H9 (cell line): ENCODE measurements at regions not wholly inside any gene's neighbourhood (a gene's known extent, or its start where the extent isn't known, plus 50 kb on each side); places are given as distances from the start of the nearest gene placed in this dataset.

Experiments used
- DNase-seq: peaks from one replicate; pipeline ENCODE4 v3.0.0-alpha.2; 2017
- H2AFZ ChIP-seq: one replicate; pipeline ENCODE4 v1.6.1; 2013; ENCODE audit warnings: mild to moderate bottlenecking, low read length, control low read depth, moderate library complexity
- H2AK5ac ChIP-seq: 2 replicates; pipeline ENCODE4 v1.6.1; 2013; ENCODE audit warnings: low read length, control low read depth, mixed read lengths; ENCODE audit not compliant: insufficient read length
- H2BK120ac ChIP-seq: one replicate; pipeline ENCODE4 v1.6.1; 2013; ENCODE audit warnings: low read depth, mild to moderate bottlenecking, low read length, control low read depth, inconsistent platforms; ENCODE audit not compliant: poor library complexity, severe bottlenecking
- H2BK12ac ChIP-seq: 2 replicates; pipeline ENCODE4 v1.6.1; 2013; ENCODE audit warnings: low read length, control low read depth, mixed read lengths, low read depth; ENCODE audit not compliant: insufficient read length
- H2BK15ac ChIP-seq: 2 replicates; pipeline ENCODE4 v1.6.1; 2013; ENCODE audit warnings: low read depth, low read length, control low read depth
- H2BK20ac ChIP-seq: one replicate; pipeline ENCODE4 v1.6.1; 2013; ENCODE audit warnings: low read depth, mild to moderate bottlenecking, low read length, control low read depth, inconsistent platforms; ENCODE audit not compliant: poor library complexity, severe bottlenecking
- H2BK5ac ChIP-seq: 2 replicates; pipeline ENCODE4 v1.6.1; 2013; ENCODE audit warnings: low read length, control low read depth, mixed read lengths; ENCODE audit not compliant: insufficient read length
- H3K14ac ChIP-seq: 2 replicates; pipeline ENCODE4 v1.6.1; 2013; ENCODE audit warnings: low read length, control low read depth; ENCODE audit not compliant: insufficient read depth
- H3K18ac ChIP-seq: 2 replicates; pipeline ENCODE4 v1.6.1; 2013; ENCODE audit warnings: low read depth, mild to moderate bottlenecking, mixed read lengths, low read length, control low read depth; ENCODE audit not compliant: insufficient read length
- H3K23ac ChIP-seq: 2 replicates; pipeline ENCODE4 v1.6.1; 2013; ENCODE audit warnings: low read length, control low read depth, mixed read lengths, low read depth; ENCODE audit not compliant: insufficient read length
- H3K23me2 ChIP-seq: 2 replicates; pipeline ENCODE4 v1.6.1; 2013; ENCODE audit warnings: low read depth, mild to moderate bottlenecking, mixed read lengths, low read length, control low read depth; ENCODE audit not compliant: insufficient read length, poor library complexity, severe bottlenecking
- H3K27ac ChIP-seq: 2 replicates; pipeline ENCODE4 v1.5.1; 2013; ENCODE audit warnings: low read length, control low read depth, mixed read lengths, low read depth; ENCODE audit not compliant: insufficient read length
- H3K27me3 ChIP-seq: 2 replicates; pipeline ENCODE4 v1.6.1; 2013; ENCODE audit warnings: low read length, control low read depth, inconsistent platforms; ENCODE audit not compliant: insufficient read depth
- H3K4ac ChIP-seq: 2 replicates; pipeline ENCODE4 v1.6.1; 2013; ENCODE audit warnings: low read depth, mild to moderate bottlenecking, control low read depth, inconsistent platforms, low read length, moderate library complexity
- H3K4me1 ChIP-seq: 2 replicates; pipeline ENCODE4 v1.6.1; 2013; ENCODE audit warnings: low read length, control low read depth, inconsistent platforms; ENCODE audit not compliant: insufficient read depth
- H3K4me2 ChIP-seq: 2 replicates; pipeline ENCODE4 v1.6.1; 2013; ENCODE audit warnings: low read length, control low read depth, mixed read lengths; ENCODE audit not compliant: insufficient read length, insufficient read depth
- H3K56ac ChIP-seq: 2 replicates; pipeline ENCODE4 v1.6.1; 2013; ENCODE audit warnings: low read depth, mild to moderate bottlenecking, mixed read lengths, low read length, control low read depth; ENCODE audit not compliant: insufficient read length
- H3K79me1 ChIP-seq: 2 replicates; pipeline ENCODE4 v1.6.1; 2013; ENCODE audit warnings: low read depth, mild to moderate bottlenecking, moderate library complexity, low read length, control low read depth, inconsistent platforms; ENCODE audit not compliant: insufficient read depth, poor library complexity, severe bottlenecking
- H3K79me2 ChIP-seq: 2 replicates; pipeline ENCODE4 v1.6.1; 2013; ENCODE audit warnings: low read length, control low read depth, inconsistent platforms; ENCODE audit not compliant: insufficient read depth
- H3K9ac ChIP-seq: 2 replicates; pipeline ENCODE4 v1.6.1; 2013; ENCODE audit warnings: low read length, control low read depth, mixed read lengths; ENCODE audit not compliant: insufficient read length; ENCODE audit errors: extremely low read depth
- H3K9me3 ChIP-seq: one replicate; pipeline ENCODE4 v1.6.1; 2013; ENCODE audit warnings: low read depth, low read length, inconsistent platforms; ENCODE audit not compliant: control insufficient read depth
- H3T11ph ChIP-seq: one replicate; pipeline ENCODE4 v1.6.1; 2013; ENCODE audit warnings: mild to moderate bottlenecking, low read length, control low read depth, inconsistent platforms
- H4K20me1 ChIP-seq: one replicate; pipeline ENCODE4 v1.6.1; 2013; ENCODE audit not compliant: control insufficient read depth, insufficient read length, insufficient read depth
- H4K5ac ChIP-seq: 2 replicates; pipeline ENCODE4 v1.6.1; 2013; ENCODE audit warnings: low read depth, mild to moderate bottlenecking, mixed read lengths, low read length, control low read depth; ENCODE audit not compliant: insufficient read length
- H4K8ac ChIP-seq: replicated peaks from 2 replicates; pipeline ENCODE4 v1.6.1; 2013; ENCODE audit warnings: low read length, control low read depth, mixed read lengths, low read depth; ENCODE audit not compliant: insufficient read length
- H4K91ac ChIP-seq: 2 replicates; pipeline ENCODE4 v1.6.1; 2013; ENCODE audit warnings: low read depth, mild to moderate bottlenecking, moderate library complexity, mixed read lengths, low read length, control low read depth; ENCODE audit not compliant: insufficient read length
- H3K27ac Mint-ChIP-seq, 3 experiments: 2 replicates in 2 of 3; 3 replicates in 1 of 3; pipeline ENCODE4 v1.8.0; 2020 to 2021; ENCODE audit warnings: mixed read lengths in 3 of 3, mild to moderate bottlenecking in 1 of 3, moderate library complexity in 1 of 3
- H3K27me3 Mint-ChIP-seq: 2 replicates; pipeline ENCODE4 v1.8.0; 2021; ENCODE audit warnings: low read depth, mild to moderate bottlenecking, moderate library complexity, mixed read lengths
- H3K36me3 Mint-ChIP-seq, 3 experiments: 2 replicates in 2 of 3; 3 replicates in 1 of 3; pipeline ENCODE4 v1.8.0; 2020 to 2021; ENCODE audit warnings: low read depth in 3 of 3, mixed read lengths in 3 of 3; ENCODE audit not compliant: insufficient read depth in 1 of 3
- H3K4me1 Mint-ChIP-seq, 2 experiments: 2 replicates each; pipeline ENCODE4 v1.8.0; 2020; ENCODE audit warnings: mixed read lengths in 2 of 2
- H3K4me3 Mint-ChIP-seq, 2 experiments: 2 replicates in 1 of 2; 3 replicates in 1 of 2; pipeline ENCODE4 v1.8.0; 2020 to 2021; ENCODE audit warnings: mild to moderate bottlenecking in 2 of 2, mixed read lengths in 2 of 2, moderate library complexity in 1 of 2
- H3K9me3 Mint-ChIP-seq, 2 experiments: 2 replicates in 1 of 2; 3 replicates in 1 of 2; pipeline ENCODE4 v1.8.0; 2020; ENCODE audit warnings: mild to moderate bottlenecking in 2 of 2, mixed read lengths in 2 of 2, moderate library complexity in 1 of 2
- WGBS: extraction: QIAGEN DNeasy Blood & Tissue Kit; methylation state at CpG from one replicate; pipeline ENCODE4 v1.1.7; 2013; ENCODE audit warnings: missing lambda C conversion rate, low lambda C conversion rate, mixed read lengths; ENCODE audit not compliant: insufficient read length; ENCODE audit errors: extremely low coverage; 5-methylcytosine and 5-hydroxymethylcytosine counted together
- TF ChIP-seq, protein P1 (sequence below): fragments of 200-600 bp; sonication (generic); conservative IDR thresholded peaks from 3 replicates; pipeline ENCODE4 v1.8.0; 2021; ENCODE audit warnings: antibody characterized with exemption, mild to moderate bottlenecking

DNA sequence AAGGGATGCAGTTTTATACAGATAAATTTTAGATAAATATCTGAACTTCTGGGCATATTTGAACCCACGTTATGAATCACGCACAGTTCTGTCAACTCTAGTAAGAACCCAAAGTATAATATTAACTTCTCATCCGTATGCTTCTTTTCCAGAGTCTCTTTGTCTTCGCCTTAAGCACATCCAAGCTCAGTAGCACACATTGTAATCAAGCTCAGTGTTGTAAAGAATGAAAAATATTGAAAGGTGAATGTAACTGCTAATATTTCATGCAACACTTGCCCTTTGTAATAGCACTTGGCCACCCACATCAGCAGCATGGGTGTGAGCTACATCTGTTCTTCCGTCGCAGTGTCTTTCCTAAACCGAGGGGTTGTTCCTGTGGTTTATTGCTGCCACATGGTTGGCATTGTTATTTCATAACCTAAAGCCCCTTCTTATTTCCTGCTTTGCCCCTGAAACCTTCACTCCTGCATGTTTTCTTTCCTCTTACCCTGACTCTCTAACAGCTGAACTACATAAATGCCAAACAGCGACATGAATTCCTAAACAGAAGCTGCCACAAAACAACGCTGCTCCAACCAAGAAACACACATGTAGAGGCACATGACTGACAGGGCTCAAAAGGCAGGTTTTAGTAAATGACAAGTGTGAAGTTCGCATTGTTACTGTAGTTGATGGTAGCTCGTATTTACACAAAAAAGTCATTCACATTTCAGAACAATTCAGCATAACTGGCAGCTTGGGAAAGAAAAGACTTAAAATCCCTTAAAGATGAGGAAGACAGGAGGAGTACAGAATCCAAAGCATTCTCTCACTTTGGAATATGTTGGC is 190.1 kb upstream of the MEF2C start:
- Histone ChIP-seq H3K4ac (no peak overlapping the region), H4K20me1 (no peaks in the 10 kb centered on the region), H3K79me2 (no peaks in the 10 kb centered on the region), H3K4me2 (no peak overlapping the region), H3K27me3 (no peaks in the 10 kb centered on the region), H3K27ac (no peak overlapping the region), H2BK5ac (no peak overlapping the region), H3K9ac (no peak overlapping the region), H3K56ac (no peak overlapping the region), H4K8ac (no peak overlapping the region), H2BK120ac (no peak overlapping the region), H3K4me1 (no peaks in the 10 kb centered on the region), H3K9me3 (no peaks in the 10 kb centered on the region), H3K18ac (no peak overlapping the region), H2AK5ac (no peak overlapping the region), H2BK15ac (no peak overlapping the region), H3T11ph (no peak overlapping the region), H3K23me2 (no peaks in the 10 kb centered on the region), H3K23ac (no peak overlapping the region), H4K5ac (no peak overlapping the region), H2AFZ (no peak overlapping the region), H2BK12ac (no peak overlapping the region), H2BK20ac (no peak overlapping the region), H3K14ac (no peak overlapping the region), H3K79me1 (no peaks in the 10 kb centered on the region), H4K91ac (no peak overlapping the region)
- H3K9me3 Mint-ChIP-seq = no peaks in the 10 kb centered on the region
- H3K27me3 Mint-ChIP-seq = no peaks in the 10 kb centered on the region
- H3K4me3 Mint-ChIP-seq = no peak overlapping the region
- no peaks in the 10 kb centered on the region for H3K36me3 Mint-ChIP-seq
- WGBS = no CpG with 5 or more reads among the region's 11 CpGs
- TF ChIP-seq, protein P1, sequence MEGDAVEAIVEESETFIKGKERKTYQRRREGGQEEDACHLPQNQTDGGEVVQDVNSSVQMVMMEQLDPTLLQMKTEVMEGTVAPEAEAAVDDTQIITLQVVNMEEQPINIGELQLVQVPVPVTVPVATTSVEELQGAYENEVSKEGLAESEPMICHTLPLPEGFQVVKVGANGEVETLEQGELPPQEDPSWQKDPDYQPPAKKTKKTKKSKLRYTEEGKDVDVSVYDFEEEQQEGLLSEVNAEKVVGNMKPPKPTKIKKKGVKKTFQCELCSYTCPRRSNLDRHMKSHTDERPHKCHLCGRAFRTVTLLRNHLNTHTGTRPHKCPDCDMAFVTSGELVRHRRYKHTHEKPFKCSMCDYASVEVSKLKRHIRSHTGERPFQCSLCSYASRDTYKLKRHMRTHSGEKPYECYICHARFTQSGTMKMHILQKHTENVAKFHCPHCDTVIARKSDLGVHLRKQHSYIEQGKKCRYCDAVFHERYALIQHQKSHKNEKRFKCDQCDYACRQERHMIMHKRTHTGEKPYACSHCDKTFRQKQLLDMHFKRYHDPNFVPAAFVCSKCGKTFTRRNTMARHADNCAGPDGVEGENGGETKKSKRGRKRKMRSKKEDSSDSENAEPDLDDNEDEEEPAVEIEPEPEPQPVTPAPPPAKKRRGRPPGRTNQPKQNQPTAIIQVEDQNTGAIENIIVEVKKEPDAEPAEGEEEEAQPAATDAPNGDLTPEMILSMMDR = no peak
- no peak overlapping the region for H3K27ac Mint-ChIP-seq
- no peak for DNase-seq
- peaks cover 0 to 3% of the 10 kb centered on the region in 2 experiments; a peak in 1 of 4 replicates for H3K4me1 Mint-ChIP-seq
